BE2C (cell line): ENCODE measurements at regions not wholly inside any gene's neighbourhood (a gene's known extent, or its start where the extent isn't known, plus 50 kb on each side); places are given as distances from the start of the nearest gene placed in this dataset.

Experiments used
- DNase-seq: peaks from one replicate; pipeline ENCODE4 v3.0.0-alpha.2; 2020
- H3K27me3 ChIP-seq: fragments of 250-450 bp; sonication (Bioruptor Pico); 2 replicates; pipeline ENCODE4 v1.5.1; 2020; ENCODE audit warnings: mild to moderate bottlenecking
- H3K36me3 ChIP-seq: fragments of 250-450 bp; sonication (Bioruptor Pico); 2 replicates; pipeline ENCODE4 v1.5.1; 2020; ENCODE audit warnings: mild to moderate bottlenecking
- H3K4me1 ChIP-seq: fragments of 250-450 bp; sonication (Bioruptor Pico); 2 replicates; pipeline ENCODE4 v1.5.1; 2020
- H3K4me3 ChIP-seq: 2 replicates; pipeline ENCODE4 v1.5.1; 2011; ENCODE audit warnings: low read depth, low read length
- H3K9me3 ChIP-seq: fragments of 250-450 bp; sonication (Bioruptor Pico); 2 replicates; pipeline ENCODE4 v1.5.1; 2020
- CTCF ChIP-seq: IDR thresholded peaks from 2 replicates; pipeline ENCODE4 v1.5.1; 2012; ENCODE audit warnings: mild to moderate bottlenecking, low read depth, low read length

- H3K27me3 ChIP-seq: no peaks in the 10 kb centered on the region
- H3K4me1 ChIP-seq: peaks cover 3% of the 10 kb centered on the region; the same call in 1 of the 2 replicates
- no peak overlapping the region for H3K4me3 ChIP-seq
- no peaks in the 10 kb centered on the region for H3K36me3 ChIP-seq
- H3K9me3 ChIP-seq: no peaks in the 10 kb centered on the region
- no peak for TF ChIP-seq CTCF
- DNase-seq: no peak
These were observed 372.2 kb upstream of the MGMT start for GRCh38 chr10:129094861-129095260.

- Histone ChIP-seq H3K9me3 (no peaks in the 10 kb centered on the region), H3K4me1 (peaks cover 3% of the 10 kb centered on the region; the same call in 1 of the 2 replicates), H3K4me3 (no peak overlapping the region), H3K36me3 (no peaks in the 10 kb centered on the region), H3K27me3 (no peaks in the 10 kb centered on the region)
- DNase-seq: no peak
- TF ChIP-seq CTCF: no peak
These were observed 371.4 kb upstream of the MGMT start for GRCh38 chr10:129095680-129096064.

GRCh38 chr10:129096065-129096984 lies 370.7 kb upstream of the MGMT start:
- H3K36me3 ChIP-seq: no peaks in the 10 kb centered on the region
- H3K4me1 ChIP-seq: peaks cover 3% of the 10 kb centered on the region; the same call in 1 of the 2 replicates
- no peak for TF ChIP-seq CTCF
- no peaks in the 10 kb centered on the region for H3K27me3 ChIP-seq
- no peak overlapping the region for H3K4me3 ChIP-seq
- DNase-seq: no peak
- H3K9me3 ChIP-seq: no peaks in the 10 kb centered on the region

- Histone ChIP-seq H3K36me3 (no peaks in the 10 kb centered on the region), H3K4me3 (no peak overlapping the region), H3K27me3 (no peaks in the 10 kb centered on the region), H3K4me1 (peaks cover 3% of the 10 kb centered on the region; the same call in 1 of the 2 replicates), H3K9me3 (no peaks in the 10 kb centered on the region)
- DNase-seq: no peak
- TF ChIP-seq CTCF: no peak
These were observed 369.2 kb upstream of the MGMT start for GRCh38 chr10:129097776-129098330.

- Histone ChIP-seq H3K4me3 (no peak overlapping the region), H3K36me3 (no peaks in the 10 kb centered on the region), H3K4me1 (peaks cover 3% of the 10 kb centered on the region; the same call in 1 of the 2 replicates), H3K27me3 (no peaks in the 10 kb centered on the region), H3K9me3 (no peaks in the 10 kb centered on the region)
- no peak for DNase-seq
- TF ChIP-seq CTCF: no peak
These were observed 368.5 kb upstream of the MGMT start for GRCh38 chr10:129098517-129098916.

- Histone ChIP-seq H3K4me3 (no peak overlapping the region), H3K36me3 (no peaks in the 10 kb centered on the region), H3K27me3 (no peaks in the 10 kb centered on the region), H3K4me1 (peaks cover 3% of the 10 kb centered on the region; the same call in 1 of the 2 replicates), H3K9me3 (no peaks in the 10 kb centered on the region)
- no peak for DNase-seq
- TF ChIP-seq CTCF: no peak
These were observed 367.6 kb upstream of the MGMT start for GRCh38 chr10:129099486-129099885.
